Mammary epithelial cell (primary cell): ENCODE measurements at regions not wholly inside any gene's neighbourhood (a gene's known extent, or its start where the extent isn't known, plus 50 kb on each side); places are given as distances from the start of the nearest gene placed in this dataset.

ENCODE experiments used
- CTCF ChIP-seq, 2 donors: IDR thresholded peaks in 1 of 2; conservative IDR thresholded peaks in 1 of 2; 2 replicates each; pipeline ENCODE4 v1.5.1; 2011 to 2012; ENCODE audit warnings: inconsistent platforms in 2 of 2, low read length in 2 of 2, mild to moderate bottlenecking in 2 of 2, control low read depth in 1 of 2, low read depth in 1 of 2; ENCODE audit not compliant: insufficient read depth in 1 of 2; ENCODE audit errors: extremely low read depth in 1 of 2
- EZH2 ChIP-seq: IDR thresholded peaks from 2 replicates; pipeline ENCODE4 v1.6.1; 2012; ENCODE audit warnings: low read length, inconsistent platforms, borderline replicate concordance

GRCh38 chr11:26127336-26127735, 204.6 kb upstream of the ANO3 start:
- TF ChIP-seq CTCF (conservative IDR thresholded peaks at IDR 0.05 in 1 of 2, IDR thresholded peaks at IDR 0.05 in 1 of 2; ENCODE audit: extremely low read depth in 1 of 2, insufficient read depth in 1 of 2, low read depth in 1 of 2, low read length in 2 of 2) (no peak), EZH2 (no peak)
